ENCODE measurements at regions not wholly inside any gene's neighbourhood (a gene's known extent, or its start where the extent isn't known, plus 50 kb on each side); places are given as distances from the start of the nearest gene placed in this dataset.

DNA sequence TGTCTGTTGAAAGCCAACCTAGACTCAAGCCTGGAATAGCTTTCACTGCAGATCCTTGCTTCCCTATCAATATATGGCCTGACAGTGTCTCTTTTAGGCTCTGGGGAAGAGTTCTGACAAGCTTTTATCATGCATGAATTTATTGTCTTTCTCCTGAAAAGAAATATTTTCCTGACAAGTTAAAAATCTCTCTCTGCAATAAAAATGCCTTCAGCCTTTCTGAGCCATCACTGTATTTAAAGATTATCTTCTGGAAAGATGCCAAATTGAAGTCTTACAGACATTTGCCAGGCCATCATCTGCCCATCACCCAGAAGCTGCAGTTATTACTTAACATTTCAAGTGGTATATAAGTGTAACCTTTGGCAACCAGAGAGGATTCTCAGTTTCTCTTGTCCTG lies 88.1 kb upstream of the HTR1A start:
- no peak overlapping the region for H3K4me3 ChIP-seq (ENCODE audit: low read depth, low read length)
- no peak for TF ChIP-seq CTCF (IDR thresholded peaks at IDR 0.05; ENCODE audit: insufficient read depth, low read depth, low read length)
- no peak for DNase-seq (ENCODE audit: low read depth)

- TF ChIP-seq CTCF (IDR thresholded peaks at IDR 0.05; ENCODE audit: insufficient read depth, low read depth, low read length) = no peak
- no peak for DNase-seq (ENCODE audit: low read depth)
- no peak overlapping the region for H3K4me3 ChIP-seq (ENCODE audit: low read depth, low read length)
These were observed 78.2 kb upstream of the HTR1A start for GRCh38 chr5:64040490-64040889.

- DNase-seq (ENCODE audit: low read depth) = no peak
- H3K4me3 ChIP-seq (ENCODE audit: low read depth, low read length) = no peak overlapping the region
- no peak for TF ChIP-seq CTCF (IDR thresholded peaks at IDR 0.05; ENCODE audit: insufficient read depth, low read depth, low read length)
These were observed 64.2 kb upstream of the HTR1A start for GRCh38 chr5:64026493-64026892.

DNA sequence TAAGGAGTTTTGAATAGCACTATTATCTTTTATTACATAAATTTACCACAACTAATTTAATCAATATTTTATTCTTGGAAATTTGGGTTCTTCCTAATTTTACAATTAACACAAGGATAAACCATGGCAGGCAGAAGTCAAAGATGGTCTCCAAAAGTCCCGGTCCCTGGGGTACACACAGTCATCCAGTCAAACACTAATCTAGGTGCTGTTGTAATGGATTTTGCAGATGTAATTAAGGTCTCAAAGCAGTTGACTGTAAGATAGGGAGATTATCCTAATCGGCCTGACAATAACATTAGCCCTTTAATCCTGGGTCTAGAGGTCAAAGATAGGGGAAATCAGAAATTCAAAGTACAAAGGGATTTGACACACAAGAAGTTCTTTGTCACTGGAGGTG lies 57.5 kb upstream of the HTR1A start:
- no peak for DNase-seq (ENCODE audit: low read depth)
- H3K4me3 ChIP-seq (ENCODE audit: low read depth, low read length) = no peak overlapping the region
- TF ChIP-seq CTCF (IDR thresholded peaks at IDR 0.05; ENCODE audit: insufficient read depth, low read depth, low read length) = no peak

DNA sequence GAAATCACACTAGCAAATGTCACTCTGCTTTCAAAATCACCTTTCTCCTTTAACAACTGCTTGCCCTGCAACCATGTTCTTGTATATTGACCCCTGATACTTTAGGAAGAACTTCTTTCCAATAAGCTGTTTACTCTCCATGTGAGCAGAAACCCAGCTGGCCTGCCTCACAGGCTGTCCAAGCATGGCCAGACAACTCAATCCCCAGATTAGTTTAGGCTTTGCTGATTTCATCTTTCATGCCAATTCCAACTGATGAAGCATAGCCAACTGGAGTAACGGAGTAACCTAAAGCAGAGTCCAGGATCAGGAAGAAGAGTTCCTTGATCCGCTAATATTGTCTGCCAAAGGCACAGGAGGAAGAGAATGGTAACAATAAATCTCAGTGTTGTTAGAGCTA lies 56.7 kb upstream of the HTR1A start:
- H3K4me3 ChIP-seq (ENCODE audit: low read depth, low read length) = no peak overlapping the region
- DNase-seq (ENCODE audit: low read depth) = no peak
- TF ChIP-seq CTCF (IDR thresholded peaks at IDR 0.05; ENCODE audit: insufficient read depth, low read depth, low read length) = no peak

DNA sequence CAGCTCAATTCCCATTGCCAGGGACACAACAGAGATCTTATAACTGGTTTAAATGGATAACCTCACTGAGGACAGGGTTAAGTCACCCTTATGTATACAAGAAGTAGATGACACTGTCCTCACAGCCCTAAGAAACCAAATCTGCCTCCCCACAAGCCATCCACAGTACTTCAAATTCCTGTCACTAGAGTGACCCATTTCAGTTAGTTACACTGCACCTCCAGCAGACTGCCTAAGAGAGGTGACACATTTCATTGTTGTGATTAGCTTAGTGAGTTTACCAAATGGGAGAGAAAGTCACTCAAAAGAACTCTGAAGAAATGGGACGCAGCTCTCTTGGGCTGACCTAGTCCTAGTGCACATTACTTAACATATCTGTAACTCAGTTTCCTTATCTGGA lies 53.6 kb upstream of the HTR1A start:
- H3K4me3 ChIP-seq (ENCODE audit: low read depth, low read length) = no peak overlapping the region
- no peak for DNase-seq (ENCODE audit: low read depth)
- TF ChIP-seq CTCF (IDR thresholded peaks at IDR 0.05; ENCODE audit: insufficient read depth, low read depth, low read length) = no peak

Data from fibroblast of villous mesenchyme (primary cell).